ENCODE measurements at regions not wholly inside any gene's neighbourhood (a gene's known extent, or its start where the extent isn't known, plus 50 kb on each side); places are given as distances from the start of the nearest gene placed in this dataset.
"Not testable (repeated sequence)": the region's sequence is repeated elsewhere in the genome, so short reads cannot be mapped to it uniquely, and the experiment has no call there.

DNA sequence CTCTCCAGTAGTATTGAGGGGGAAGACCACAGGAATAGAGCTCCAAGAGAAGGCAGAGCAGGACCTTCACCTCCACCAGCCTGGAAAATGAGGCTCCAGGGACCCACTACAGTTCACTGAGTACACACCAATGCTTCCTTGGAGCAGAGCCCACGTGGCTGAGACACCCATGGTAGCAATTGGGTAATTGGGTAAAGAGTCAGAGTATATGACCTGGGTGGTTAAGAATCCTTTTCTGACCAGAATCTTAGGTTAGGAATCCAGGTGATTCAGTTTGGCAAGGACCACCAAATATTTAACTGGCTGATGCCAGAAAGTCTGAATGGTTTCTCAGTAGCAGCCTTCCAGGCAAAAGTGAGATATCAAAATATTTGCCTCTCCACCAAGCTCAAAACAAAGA, 107.7 kb downstream of the MDH1 start:
- DNase-seq (ENCODE audit: low spot score), result no peak

DNA sequence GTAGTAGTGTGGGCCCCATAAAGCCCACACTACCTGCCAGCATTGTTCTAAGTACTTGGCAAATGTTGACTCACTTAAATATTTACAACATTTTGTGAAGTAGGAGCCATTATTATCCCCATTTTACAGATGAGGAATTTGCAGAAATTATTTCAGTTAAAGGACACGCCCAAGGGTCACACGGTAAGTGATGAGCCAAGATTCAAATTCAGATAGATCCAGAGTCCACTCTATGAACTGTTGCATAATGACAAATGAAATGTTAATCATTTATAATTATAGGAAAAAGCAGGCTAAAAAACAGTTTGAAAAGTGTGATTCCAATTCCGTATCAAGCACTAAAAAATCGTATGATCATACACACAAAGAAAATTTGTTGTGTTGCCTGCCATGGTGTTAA, 108.4 kb downstream of the MDH1 start:
- DNase-seq (ENCODE audit: low spot score), result no peak

DNA sequence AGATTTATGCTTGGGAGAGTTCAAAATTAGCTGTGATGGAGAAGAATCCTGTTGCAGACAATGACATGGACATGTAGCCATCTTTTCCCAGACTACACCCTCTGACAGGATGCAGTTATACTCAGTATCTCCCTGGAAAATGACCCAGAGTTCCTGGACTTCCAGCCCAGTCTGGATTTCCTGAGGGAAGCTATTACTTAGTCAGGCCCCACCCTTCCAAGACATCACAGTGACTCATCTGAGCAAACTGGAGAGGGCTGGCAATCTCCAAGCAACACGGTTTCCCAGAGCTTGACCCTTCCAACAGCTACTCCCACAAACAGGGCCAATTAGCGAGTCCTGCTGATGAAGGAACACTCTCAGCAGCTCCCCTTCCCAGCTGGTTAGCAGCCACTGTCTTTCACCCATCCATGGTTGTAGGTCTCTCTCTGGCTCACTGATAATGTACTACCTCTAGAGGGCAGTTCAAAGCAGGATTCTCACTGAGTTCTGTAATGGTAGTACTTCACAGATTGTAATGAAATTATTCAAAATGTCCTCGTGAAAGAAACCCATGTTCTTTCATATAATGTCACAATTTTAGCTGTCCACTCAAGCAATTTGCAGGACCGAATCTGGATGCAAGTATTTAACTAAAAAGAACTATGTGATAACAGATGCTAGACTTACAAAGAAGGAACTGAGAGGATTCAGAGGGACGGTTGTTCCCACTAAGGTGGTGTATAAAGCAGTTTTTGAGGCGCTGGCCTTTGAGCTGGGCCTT, 110.2 kb downstream of the MDH1 start:
- peak; percentile 39 for DNase-seq (ENCODE audit: low spot score)

DNA sequence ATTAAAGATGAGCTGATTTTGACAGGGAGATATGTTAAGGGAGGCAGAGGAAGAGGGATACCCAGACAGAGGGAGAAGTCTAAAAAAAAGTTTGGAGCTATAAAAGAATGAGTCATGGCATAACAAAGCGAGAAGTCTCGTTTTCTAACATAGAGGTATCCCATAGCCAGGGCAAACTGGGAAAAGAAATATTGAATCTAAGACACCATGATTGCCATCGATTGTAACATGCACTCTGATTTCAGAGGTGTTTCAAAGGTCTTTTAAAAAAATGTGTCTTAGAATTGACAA, 110.7 kb downstream of the MDH1 start:
- DNase-seq (ENCODE audit: low spot score), result no peak

DNA sequence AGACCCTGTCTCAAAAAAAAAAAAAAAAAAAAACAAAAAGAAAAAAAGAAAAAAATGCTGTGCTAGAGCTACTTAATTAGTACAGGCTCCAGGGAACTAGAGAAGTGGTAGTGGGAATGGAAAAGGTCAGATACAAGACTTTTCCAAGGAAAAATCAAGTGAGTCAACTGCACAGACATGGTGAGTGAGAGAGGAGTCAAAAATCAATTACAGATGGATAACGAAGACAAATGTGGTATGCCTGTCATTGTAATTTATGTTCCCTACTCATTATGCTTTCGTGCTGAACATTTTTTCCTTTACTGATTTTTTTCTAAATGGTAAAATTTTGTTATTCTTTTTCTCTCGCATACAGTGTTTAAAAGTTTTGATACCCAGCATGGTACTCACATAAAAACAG, 111.5 kb downstream of the MDH1 start:
- DNase-seq (ENCODE audit: low spot score), result no peak

DNA sequence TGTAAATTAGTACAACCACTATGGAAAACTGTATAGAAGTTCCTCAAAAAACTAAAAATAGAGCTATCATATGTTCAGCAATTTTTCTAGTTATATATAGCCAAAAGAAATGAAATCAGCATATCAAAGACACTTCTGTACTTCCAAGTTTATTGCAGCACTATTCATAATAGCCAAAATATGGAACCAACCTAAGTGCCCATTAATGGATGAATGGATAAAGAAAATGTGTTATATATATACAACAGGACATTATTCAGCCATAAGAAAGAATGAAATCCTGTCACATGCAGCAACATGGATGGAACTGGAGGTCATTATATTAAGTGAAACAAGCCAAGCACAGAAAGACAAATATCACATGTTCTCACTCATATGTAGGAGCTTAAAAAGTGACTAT, 112.6 kb downstream of the MDH1 start:
- no peak for DNase-seq (ENCODE audit: low spot score)

DNA sequence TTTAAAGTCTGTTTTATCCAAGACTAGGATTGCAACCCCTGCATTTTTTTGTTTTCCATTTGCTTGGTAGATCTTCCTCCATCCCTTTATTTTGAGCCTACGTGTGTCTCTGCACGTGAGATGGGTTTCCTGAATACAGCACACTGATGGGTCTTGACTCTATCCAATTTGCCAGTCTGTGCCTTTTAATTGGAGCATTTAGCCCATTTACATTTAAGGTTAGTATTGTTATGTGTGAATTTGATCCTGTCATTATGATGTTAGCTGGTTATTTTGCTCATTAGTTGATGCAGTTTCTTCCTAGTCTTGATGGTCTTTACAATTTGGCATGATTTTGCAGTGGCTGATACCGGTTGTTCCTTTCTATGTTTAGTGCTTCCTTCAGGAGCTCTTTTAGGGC, 117.3 kb downstream of the MDH1 start:
- DNase-seq (ENCODE audit: low spot score), result not testable (repeated sequence)

DNA sequence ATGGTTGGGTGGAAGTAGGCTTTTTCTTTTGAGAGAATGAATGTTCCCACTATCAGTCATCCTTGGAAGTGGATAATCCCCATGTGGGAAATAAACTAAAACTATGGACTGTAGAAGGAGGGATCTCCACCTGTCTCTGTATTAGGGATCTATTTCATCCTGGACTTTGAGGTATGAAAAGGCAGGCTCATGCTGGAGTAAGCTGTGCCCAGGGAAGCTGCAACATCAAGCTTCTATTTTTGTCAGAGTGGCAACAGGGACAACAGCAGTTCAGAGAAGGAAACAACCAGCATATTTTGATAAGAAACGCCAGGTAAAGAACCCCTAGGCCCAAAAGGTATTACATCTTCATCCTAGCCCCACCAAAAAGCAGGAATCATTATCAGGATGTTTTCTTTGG, 122.0 kb downstream of the MDH1 start:
- no peak for DNase-seq (ENCODE audit: low spot score)

DNA sequence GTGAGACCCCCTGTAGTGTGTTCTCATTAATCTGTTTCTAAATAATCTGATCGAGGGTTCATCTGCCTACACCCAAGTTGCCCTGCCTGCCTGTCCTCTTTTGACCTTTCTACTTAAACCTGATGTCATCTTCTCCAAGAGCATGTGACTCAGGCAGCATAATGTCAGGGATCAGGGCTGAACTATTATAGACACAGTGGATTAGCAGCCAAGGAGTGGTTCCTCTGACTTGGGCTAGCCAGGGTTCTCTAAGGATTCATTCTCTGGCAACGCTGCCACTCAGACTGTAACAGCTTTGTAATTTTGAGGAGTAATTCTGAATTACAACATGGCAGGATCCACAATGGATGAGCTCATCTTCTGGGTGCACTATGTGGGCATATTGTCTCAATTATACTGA, 124.0 kb downstream of the MDH1 start:
- no peak for DNase-seq (ENCODE audit: low spot score)

DNA sequence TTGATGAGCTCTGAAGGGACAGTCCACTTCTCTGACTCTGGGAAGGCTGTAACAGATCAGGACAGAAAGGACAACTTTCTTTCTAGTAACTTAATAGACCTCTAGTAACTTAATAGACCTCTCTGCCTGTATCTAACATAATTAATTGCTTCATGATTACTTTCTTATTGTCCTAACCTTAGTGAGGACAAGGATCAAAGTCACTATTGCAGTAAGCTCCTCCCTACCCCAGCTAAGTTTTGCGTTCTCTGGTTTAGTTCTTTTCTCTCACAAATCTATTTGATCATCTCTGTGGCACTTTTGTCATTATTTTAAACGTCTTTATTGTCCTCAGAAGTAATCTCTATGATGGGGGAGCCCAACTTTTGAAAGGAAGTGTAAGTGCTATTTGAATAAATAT, 125.5 kb upstream of the UGP2 start:
- no peak for DNase-seq (ENCODE audit: low spot score)

DNA sequence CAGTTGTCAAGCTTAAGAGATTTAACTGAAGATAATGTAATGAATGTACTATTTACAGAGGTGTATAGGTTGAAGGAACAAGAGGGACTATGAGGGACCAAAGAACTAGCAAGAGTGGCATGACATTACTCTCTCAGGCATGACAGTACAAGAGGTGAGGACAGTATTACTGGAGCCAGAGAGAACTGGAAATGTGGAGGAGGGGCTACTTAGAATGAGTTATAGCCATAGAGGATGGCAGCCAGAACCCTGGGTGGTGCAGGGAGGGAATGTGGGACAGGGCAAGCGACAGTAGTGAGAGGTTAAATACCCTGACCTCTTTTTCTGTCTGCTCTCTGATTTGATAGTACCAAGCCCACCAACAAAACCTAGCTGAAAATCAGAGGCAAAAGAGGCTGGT, 122.6 kb upstream of the UGP2 start:
- no peak for DNase-seq (ENCODE audit: low spot score)

DNA sequence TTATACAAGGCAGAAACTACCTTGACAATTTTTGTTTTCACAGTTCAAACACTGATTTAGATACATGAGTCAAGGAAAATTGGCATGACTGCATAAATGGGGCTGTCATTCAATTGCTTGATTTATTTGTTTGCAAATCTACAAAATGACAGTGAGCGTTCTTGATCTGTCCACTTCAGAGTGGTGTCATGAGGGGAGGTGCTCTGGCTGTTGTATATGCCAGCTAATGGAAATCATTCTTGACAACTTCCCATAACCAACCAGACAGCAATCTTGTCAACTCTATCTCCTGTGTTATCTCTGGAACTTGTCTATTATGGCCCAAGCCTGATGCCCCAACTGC, 120.6 kb upstream of the UGP2 start:
- DNase-seq (ENCODE audit: low spot score), result no peak

DNA sequence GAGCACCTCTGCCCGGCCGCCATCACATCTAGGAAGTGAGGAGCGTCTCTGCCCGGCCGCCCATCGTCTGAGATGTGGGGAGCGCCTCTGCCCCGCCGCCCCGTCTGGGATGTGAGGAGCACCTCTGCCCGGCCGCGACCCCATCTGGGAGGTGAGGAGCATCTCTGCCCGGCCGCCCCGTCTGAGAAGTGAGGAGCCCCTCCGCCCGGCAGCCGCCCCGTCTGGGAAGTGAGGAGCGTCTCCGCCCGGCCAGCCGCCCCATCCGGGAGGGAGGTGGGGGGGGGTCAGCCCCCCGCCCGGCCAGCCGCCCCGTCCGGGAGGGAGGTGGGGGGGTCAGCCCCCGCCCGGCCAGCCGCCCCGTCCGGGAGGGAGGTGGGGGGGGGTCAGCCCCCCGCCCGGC, 119.4 kb upstream of the UGP2 start:
- DNase-seq (ENCODE audit: low spot score), result not testable (repeated sequence)

DNA sequence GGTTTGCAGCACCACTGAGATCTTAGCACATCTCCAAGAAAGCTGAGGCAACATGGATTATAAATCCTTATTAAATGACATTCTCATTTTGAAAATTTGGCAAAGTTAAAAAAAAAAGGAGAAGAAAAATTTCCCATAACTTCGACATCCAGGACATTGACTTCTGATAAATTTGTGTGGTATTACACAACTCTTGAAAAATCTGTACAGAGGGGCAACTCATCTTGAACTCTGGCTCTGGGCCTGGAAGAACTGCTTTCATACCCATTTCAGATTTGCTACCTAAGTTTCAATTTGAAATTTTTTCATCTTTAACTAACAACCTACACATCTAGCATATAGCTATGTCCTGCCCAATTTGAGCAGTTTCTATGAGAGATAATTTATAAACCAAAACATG, 118.0 kb upstream of the UGP2 start:
- no peak for DNase-seq (ENCODE audit: low spot score)

DNA sequence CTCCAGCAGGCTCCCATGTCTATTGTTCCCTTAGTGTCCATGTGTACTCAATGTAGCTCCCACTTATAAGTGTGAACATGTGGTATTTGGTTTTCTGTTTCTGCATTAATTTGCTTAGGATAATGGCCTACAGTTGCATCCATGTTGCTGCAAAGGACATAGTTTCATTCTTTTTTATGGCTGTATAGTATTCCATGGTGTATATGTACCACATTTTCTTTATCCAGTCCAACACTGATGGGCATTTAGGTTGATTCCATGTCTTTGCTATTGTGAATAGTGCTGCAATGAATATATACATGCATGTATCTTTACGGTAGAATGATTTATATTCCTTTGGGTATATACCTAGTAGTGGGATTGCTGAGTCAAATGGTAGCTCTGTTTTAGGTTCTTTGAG, 116.5 kb upstream of the UGP2 start:
- not testable (repeated sequence) for DNase-seq (ENCODE audit: low spot score)

DNA sequence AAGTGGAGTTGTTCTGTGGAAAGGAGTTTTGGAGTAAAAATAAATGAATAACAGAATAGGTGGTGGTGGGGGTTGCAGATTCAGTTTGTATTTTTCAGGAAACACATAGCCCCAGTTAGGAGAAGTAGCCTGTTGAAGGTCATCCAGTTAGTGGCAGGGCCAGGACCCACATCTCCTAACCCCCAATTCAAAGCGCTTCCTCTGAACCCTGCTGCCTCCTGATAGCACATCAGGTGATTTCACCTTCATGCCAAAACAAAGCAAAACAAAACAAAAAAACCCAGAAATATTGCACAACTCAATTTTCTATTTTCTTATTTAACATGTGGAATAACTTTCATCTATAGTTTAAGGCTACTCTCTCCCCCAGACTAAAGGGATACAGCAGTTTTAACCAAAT, 112.3 kb upstream of the UGP2 start:
- no peak for DNase-seq (ENCODE audit: low spot score)

DNA sequence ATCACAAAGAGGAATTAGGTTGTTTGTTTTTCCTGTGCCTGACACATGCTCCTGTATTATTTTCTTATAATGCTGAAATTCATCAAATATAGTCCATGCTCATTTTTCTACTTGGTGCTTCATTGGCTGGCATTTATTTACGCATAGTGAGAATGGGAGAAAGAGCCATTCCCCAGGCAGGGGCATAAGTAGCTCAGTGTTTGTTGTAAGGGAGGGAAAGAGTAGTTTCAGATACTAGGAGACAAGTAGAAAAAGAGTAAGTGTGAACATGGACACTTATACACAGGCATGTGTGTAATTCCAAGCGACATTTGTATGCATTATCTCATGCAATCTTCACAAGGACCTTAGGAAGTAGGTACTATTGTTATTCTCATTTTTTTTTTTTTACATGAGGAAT, 111.9 kb upstream of the UGP2 start:
- no peak for DNase-seq (ENCODE audit: low spot score)

DNA sequence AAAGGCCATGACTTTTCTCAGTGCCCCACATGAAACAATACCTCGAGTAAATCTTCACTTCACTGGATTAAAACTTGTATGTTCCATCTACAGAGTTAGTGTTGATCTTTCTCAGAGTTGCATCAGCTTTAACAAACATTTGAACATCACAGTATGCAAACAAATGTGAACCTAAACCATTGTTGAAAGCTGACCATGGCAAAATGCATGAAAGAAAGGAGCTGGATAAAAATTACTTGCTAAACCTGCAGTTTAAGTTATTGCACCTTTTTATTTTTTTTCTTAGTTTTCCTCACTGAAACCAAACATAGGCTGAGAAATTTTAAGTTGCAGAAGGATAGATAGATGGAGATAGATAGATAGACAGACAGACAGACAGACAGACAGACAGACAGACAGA, 107.2 kb upstream of the UGP2 start:
- DNase-seq (ENCODE audit: low spot score), result peak; percentile 63

DNA sequence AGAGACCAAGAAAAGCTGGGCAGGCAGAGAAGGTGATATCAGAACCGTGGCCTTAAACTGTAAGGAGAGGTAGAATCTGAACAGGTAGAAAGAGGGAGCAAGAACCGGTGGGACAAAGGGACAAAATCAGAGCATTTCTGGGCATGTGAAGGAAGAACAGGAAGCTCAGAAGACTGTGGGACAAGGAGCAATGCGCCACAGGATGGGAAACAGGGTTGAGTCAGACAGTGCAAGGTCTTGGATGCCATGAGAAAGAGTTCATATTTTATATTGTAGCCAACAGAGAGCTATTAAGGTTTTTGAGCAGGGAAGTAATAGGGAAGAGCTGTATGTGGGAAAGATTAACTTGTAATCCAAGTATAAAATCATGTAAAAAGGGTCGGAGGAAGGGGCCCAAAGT, 106.4 kb upstream of the UGP2 start:
- DNase-seq (ENCODE audit: low spot score), result no peak

DNA sequence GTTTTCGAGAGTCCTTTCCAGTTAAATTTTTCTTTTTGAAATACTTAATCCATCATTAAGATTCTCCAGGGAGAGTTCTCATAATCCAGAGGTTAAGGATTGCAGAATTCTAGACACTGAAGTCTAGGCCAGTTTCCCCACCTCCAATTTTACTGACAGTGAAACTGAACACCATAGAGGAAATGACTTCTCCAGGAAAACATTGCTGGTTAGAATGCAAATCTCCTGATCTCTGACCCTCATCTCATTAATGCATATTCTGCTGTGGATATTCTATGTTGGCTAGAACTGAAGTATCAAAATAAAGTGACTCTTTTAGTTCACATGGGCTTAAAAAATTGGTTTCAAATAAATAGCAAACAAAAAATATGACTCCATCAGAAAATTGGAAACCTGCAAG, 105.8 kb upstream of the UGP2 start:
- DNase-seq (ENCODE audit: low spot score), result no peak

DNA sequence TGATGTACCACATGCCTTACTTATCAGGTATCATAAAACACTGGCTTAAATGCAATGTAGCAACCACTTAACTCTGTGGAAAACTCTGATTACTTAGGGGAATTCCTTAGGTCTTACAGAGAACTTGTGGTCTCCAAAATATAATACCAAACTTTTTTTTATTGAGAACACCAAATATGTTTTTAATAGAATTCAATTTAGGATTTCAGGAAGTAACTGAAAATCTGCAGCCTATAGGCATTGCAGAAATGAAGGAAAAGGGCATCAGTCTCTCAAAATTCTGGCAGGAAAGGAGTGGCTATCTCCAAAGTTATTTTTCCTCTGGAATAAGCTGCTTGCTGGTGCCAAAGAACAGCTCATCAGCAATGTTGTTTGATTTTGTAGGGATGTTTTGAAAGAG, 105.3 kb upstream of the UGP2 start:
- DNase-seq (ENCODE audit: low spot score), result no peak

DNA sequence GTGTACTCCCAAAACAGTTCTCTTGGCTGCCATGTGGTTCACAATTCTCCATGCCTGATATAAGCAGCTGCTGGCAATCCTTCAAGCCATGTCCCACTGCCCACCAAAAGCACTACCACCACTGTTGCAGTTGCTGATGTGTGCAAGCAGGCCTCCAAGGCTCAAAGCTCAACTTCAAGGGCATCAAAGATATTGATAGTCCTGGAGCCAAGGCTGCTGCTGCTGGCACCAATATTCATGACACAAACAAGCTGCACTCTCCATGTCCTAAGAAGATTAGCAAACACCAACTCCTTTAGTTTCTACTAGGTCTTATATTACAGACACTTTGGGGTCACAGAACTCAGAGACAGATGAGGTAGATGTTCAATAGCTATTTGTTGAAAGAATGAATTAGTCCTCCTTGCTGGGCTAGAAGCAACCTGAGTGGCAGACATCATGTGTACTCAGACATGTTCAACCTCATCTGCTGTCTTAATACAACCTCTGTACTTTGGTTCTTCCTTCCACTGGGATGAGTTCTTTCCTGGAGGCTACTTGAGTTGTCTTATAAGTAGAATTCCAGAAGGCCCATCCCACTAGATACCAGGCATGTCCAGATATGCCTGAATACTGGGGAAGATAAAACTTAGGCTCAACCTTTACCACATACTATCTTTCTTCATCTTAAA, 104.5 kb upstream of the UGP2 start:
- DNase-seq (ENCODE audit: low spot score), result no peak

DNA sequence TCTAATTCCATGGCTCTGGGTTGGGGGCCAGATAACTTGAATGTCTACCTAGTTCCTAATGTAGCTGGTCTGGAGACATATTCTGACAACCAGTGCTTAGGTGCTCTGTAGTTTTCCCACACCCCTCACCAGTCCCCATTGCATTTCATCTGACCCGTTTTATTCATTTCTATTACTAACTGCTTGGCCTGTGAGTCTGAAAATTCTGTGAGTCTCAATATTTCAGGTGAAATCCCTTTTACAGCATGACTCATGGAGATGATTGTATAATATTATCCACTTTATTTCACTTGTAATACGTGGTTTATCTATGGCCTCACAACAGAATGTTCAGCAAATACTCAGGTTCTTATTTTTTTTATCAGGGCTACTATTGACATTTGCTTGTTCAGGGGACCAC, 103.7 kb upstream of the UGP2 start:
- DNase-seq (ENCODE audit: low spot score), result no peak

DNA sequence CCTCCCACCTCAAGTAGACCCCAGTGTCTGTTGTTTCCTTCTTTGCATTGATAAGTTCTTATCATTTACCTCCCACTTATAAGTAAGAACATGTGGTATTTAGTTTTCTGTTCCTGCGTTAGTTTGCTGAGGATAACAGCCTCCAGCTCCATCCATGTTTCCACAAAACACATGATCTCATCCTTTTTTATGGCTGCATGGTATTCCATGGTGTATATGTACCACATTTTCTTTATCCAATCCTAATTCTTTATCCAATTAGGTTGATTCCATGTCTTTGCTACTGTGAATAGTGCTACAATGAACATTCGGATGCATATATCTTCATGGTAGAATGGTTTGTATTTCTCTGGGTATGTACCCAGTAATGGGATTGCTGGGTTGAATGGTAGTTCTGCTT, 102.5 kb upstream of the UGP2 start:
- not testable (repeated sequence) for DNase-seq (ENCODE audit: low spot score)

All from HuH-7.5 (cell line).